Mammary epithelial cell (primary cell): ENCODE measurements at regions not wholly inside any gene's neighbourhood (a gene's known extent, or its start where the extent isn't known, plus 50 kb on each side); places are given as distances from the start of the nearest gene placed in this dataset.

Experiments
- CTCF ChIP-seq, 2 donors: IDR thresholded peaks in 1 of 2; conservative IDR thresholded peaks in 1 of 2; 2 replicates each; pipeline ENCODE4 v1.5.1; 2011 to 2012; ENCODE audit warnings: inconsistent platforms in 2 of 2, low read length in 2 of 2, mild to moderate bottlenecking in 2 of 2, control low read depth in 1 of 2, low read depth in 1 of 2; ENCODE audit not compliant: insufficient read depth in 1 of 2; ENCODE audit errors: extremely low read depth in 1 of 2
- EZH2 ChIP-seq: IDR thresholded peaks from 2 replicates; pipeline ENCODE4 v1.6.1; 2012; ENCODE audit warnings: low read length, inconsistent platforms, borderline replicate concordance

GRCh38 chr17:6255322-6255721, 179.6 kb downstream of the AIPL1 start:
- TF ChIP-seq EZH2, result no peak
- TF ChIP-seq CTCF (conservative IDR thresholded peaks at IDR 0.05 in 1 of 2, IDR thresholded peaks at IDR 0.05 in 1 of 2; ENCODE audit: extremely low read depth in 1 of 2, insufficient read depth in 1 of 2, low read depth in 1 of 2, low read length in 2 of 2), result no peak
